ENCODE measurements at regions not wholly inside any gene's neighbourhood (a gene's known extent, or its start where the extent isn't known, plus 50 kb on each side); places are given as distances from the start of the nearest gene placed in this dataset.

GRCh38 chr5:33184367-33184766, 256.4 kb upstream of the TARS1 start:
- CTCF ChIA-PET: no interaction called here

GRCh38 chr5:33188089-33188488, 252.7 kb upstream of the TARS1 start:
- Histone ChIP-seq H3K9me1 (replicated peaks; ENCODE audit: control insufficient read depth, extremely low read depth, insufficient read depth, low read length) (no peaks in the 10 kb centered on the region), H3K4me3 (replicated peaks in 1 of 3; ENCODE audit: insufficient read depth in 1 of 3, low read depth in 1 of 3, low read length in 3 of 3) (no peak overlapping the region), H3K36me3 (ENCODE audit: control insufficient read depth in 2 of 2, extremely low read depth in 1 of 2, insufficient read depth in 2 of 2, low read length in 2 of 2) (no peaks in the 10 kb centered on the region), H3K4me2 (ENCODE audit: insufficient read depth, low read length) (no peak overlapping the region), H3K9ac (replicated peaks; ENCODE audit: extremely low read depth, insufficient read depth, low read length) (no peak overlapping the region), H3K4me1 (ENCODE audit: control insufficient read depth, extremely low read depth, insufficient read depth, low read length) (no peaks in the 10 kb centered on the region), H2AFZ (ENCODE audit: low read depth, low read length) (no peak overlapping the region), H3K27me3 (ENCODE audit: control insufficient read depth in 2 of 2, insufficient read depth in 2 of 2, low read length in 2 of 2) (no peaks in the 10 kb centered on the region), H3K27ac (ENCODE audit: insufficient read depth, low read depth, low read length) (no peak overlapping the region), H4K20me1 (replicated peaks; ENCODE audit: control insufficient read depth, extremely low read depth, insufficient read depth, low read length) (no peaks in the 10 kb centered on the region), H3K79me2 (ENCODE audit: control insufficient read depth, insufficient read depth, low read length) (no peaks in the 10 kb centered on the region), H3K9me3 (replicated peaks; ENCODE audit: control insufficient read depth, insufficient read depth, low read length) (no peaks in the 10 kb centered on the region)
- no peak for DNase-seq (ENCODE audit: low read depth, low spot score)
- TF ChIP-seq CTCF (IDR thresholded peaks at IDR 0.05; ENCODE audit: extremely low read depth in 1 of 2, insufficient read depth in 1 of 2, low read depth in 1 of 2, low read length in 2 of 2): no peak
- no peak for TF ChIP-seq GATA2 (IDR thresholded peaks at IDR 0.05; ENCODE audit: insufficient read depth, insufficient read length, low read depth, low read length)
- TF ChIP-seq POLR2A (IDR thresholded peaks at IDR 0.05; ENCODE audit: low read depth, low read length): no peak
- TF ChIP-seq JUN (IDR thresholded peaks at IDR 0.05; ENCODE audit: borderline replicate concordance, insufficient read depth, insufficient read length, low read depth): no peak
- TF ChIP-seq MYC (IDR thresholded peaks at IDR 0.05; ENCODE audit: low read depth, low read length): no peak
- no peak for TF ChIP-seq EZH2 (IDR thresholded peaks at IDR 0.05; ENCODE audit: borderline replicate concordance, low read depth, low read length, severe bottlenecking)
- TF ChIP-seq MAX (IDR thresholded peaks at IDR 0.05; ENCODE audit: insufficient read depth, insufficient read length): no peak
- TF ChIP-seq FOS (IDR thresholded peaks at IDR 0.05; ENCODE audit: borderline replicate concordance, insufficient read depth, low read length): no peak
- TF ChIP-seq POLR2AphosphoS5 (IDR thresholded peaks at IDR 0.05; ENCODE audit: insufficient read depth, low read depth, low read length): no peak
- CTCF ChIA-PET: interaction anchor here (0.7 to 1.6 kb wide), 6 partner anchors 9 to 112 kb away, joined by 3 read pairs; no protein-coding TSS in a partner anchor
- POLR2A ChIA-PET: no interaction called here
- no TSS peak for BruUV-seq (replicated peaks)
- no peak for FAIRE-seq
- dilution Hi-C loops (cut with MboI; ENCODE audit: extremely low pct_ligation_motif_present, low sequenced_read_pairs) (no loop called here), intact Hi-C loops (cut with micrococcal nuclease) (loop anchor here (10.0 kb wide), 1 partner anchor 483 kb away; no protein-coding TSS in a partner anchor)

More at GRCh38 chr5:33184367-33184766, 256.4 kb upstream of the TARS1 start:
- no peaks in the 10 kb centered on the region for H3K4me1 ChIP-seq (ENCODE audit: control insufficient read depth, extremely low read depth, insufficient read depth, low read length)
- H4K20me1 ChIP-seq (replicated peaks; ENCODE audit: control insufficient read depth, extremely low read depth, insufficient read depth, low read length): no peaks in the 10 kb centered on the region
- H3K9me3 ChIP-seq (replicated peaks; ENCODE audit: control insufficient read depth, insufficient read depth, low read length): no peaks in the 10 kb centered on the region
- H3K27me3 ChIP-seq (ENCODE audit: control insufficient read depth in 2 of 2, insufficient read depth in 2 of 2, low read length in 2 of 2): no peaks in the 10 kb centered on the region
- DNase-seq (ENCODE audit: low read depth, low spot score) (no peak), FAIRE-seq (no peak)
- intact Hi-C loops (cut with micrococcal nuclease) (loop anchor here (5.0 to 10.0 kb wide), 2 partner anchors 118 to 480 kb away; no protein-coding TSS in a partner anchor), dilution Hi-C loops (cut with MboI; ENCODE audit: extremely low pct_ligation_motif_present, low sequenced_read_pairs) (no loop called here)
- H2AFZ ChIP-seq (ENCODE audit: low read depth, low read length): no peak overlapping the region
- H3K36me3 ChIP-seq (ENCODE audit: control insufficient read depth in 2 of 2, extremely low read depth in 1 of 2, insufficient read depth in 2 of 2, low read length in 2 of 2): no peaks in the 10 kb centered on the region
- no TSS peak for BruUV-seq (replicated peaks)
- H3K4me3 ChIP-seq (replicated peaks in 1 of 3; ENCODE audit: insufficient read depth in 1 of 3, low read depth in 1 of 3, low read length in 3 of 3): no peak overlapping the region
- H3K27ac ChIP-seq (ENCODE audit: insufficient read depth, low read depth, low read length): no peak overlapping the region
- POLR2A ChIA-PET: no interaction called here
- H3K9ac ChIP-seq (replicated peaks; ENCODE audit: extremely low read depth, insufficient read depth, low read length): no peak overlapping the region
- H3K9me1 ChIP-seq (replicated peaks; ENCODE audit: control insufficient read depth, extremely low read depth, insufficient read depth, low read length): no peaks in the 10 kb centered on the region
- H3K79me2 ChIP-seq (ENCODE audit: control insufficient read depth, insufficient read depth, low read length): no peaks in the 10 kb centered on the region
- no peak overlapping the region for H3K4me2 ChIP-seq (ENCODE audit: insufficient read depth, low read length)
- TF ChIP-seq MYC (IDR thresholded peaks at IDR 0.05; ENCODE audit: low read depth, low read length): no peak
- no peak for TF ChIP-seq FOS (IDR thresholded peaks at IDR 0.05; ENCODE audit: borderline replicate concordance, insufficient read depth, low read length)

Measured in endothelial cell of umbilical vein (primary cell).